Immature natural killer cell (primary cell): ENCODE measurements at regions not wholly inside any gene's neighbourhood (a gene's known extent, or its start where the extent isn't known, plus 50 kb on each side); places are given as distances from the start of the nearest gene placed in this dataset.

Experiments
- DNase-seq, 3 donors: peaks; one replicate each; pipeline ENCODE4 v3.0.0; 2022; ENCODE audit warnings: mixed read lengths in 1 of 3
- H3K27ac Mint-ChIP-seq, 6 donors: one replicate each; pipeline ENCODE4 v1.8.0; 2020; ENCODE audit warnings: mixed read lengths in 6 of 6, mild to moderate bottlenecking in 5 of 6, inconsistent platforms in 4 of 6, moderate library complexity in 3 of 6
- H3K27me3 Mint-ChIP-seq, 3 donors: one replicate each; pipeline ENCODE4 v1.8.0; 2020 to 2021; ENCODE audit warnings: low read depth in 3 of 3, mild to moderate bottlenecking in 3 of 3, mixed read lengths in 3 of 3, moderate library complexity in 3 of 3, inconsistent platforms in 1 of 3
- H3K36me3 Mint-ChIP-seq, 3 donors: one replicate each; pipeline ENCODE4 v1.8.0; 2020; ENCODE audit warnings: mixed read lengths in 3 of 3, inconsistent platforms in 2 of 3, mild to moderate bottlenecking in 2 of 3
- H3K4me1 Mint-ChIP-seq, 2 donors: one replicate each; pipeline ENCODE4 v1.8.0; 2020; ENCODE audit warnings: inconsistent platforms in 2 of 2, mild to moderate bottlenecking in 2 of 2, mixed read lengths in 2 of 2, moderate library complexity in 1 of 2
- H3K4me3 Mint-ChIP-seq, 5 donors: one replicate each; pipeline ENCODE4 v1.8.0; 2020; ENCODE audit warnings: mild to moderate bottlenecking in 5 of 5, mixed read lengths in 5 of 5, inconsistent platforms in 3 of 5, moderate library complexity in 3 of 5
- H3K9me3 Mint-ChIP-seq, 6 donors: one replicate each; pipeline ENCODE4 v1.8.0; 2020; ENCODE audit warnings: mild to moderate bottlenecking in 6 of 6, mixed read lengths in 6 of 6, inconsistent platforms in 4 of 6, moderate library complexity in 3 of 6

- no peak overlapping the region for H3K4me3 Mint-ChIP-seq
- H3K9me3 Mint-ChIP-seq, result peaks cover 0 to 11% (median 2%) of the 10 kb centered on the region in 6 donors
- no peak overlapping the region for H3K27ac Mint-ChIP-seq
- H3K36me3 Mint-ChIP-seq, result no peaks in the 10 kb centered on the region
- DNase-seq, result no peak
- H3K27me3 Mint-ChIP-seq, result peaks cover 11 to 18% (median 12%) of the 10 kb centered on the region in 3 donors
- H3K4me1 Mint-ChIP-seq, result peaks cover 0 to 6% of the 10 kb centered on the region in 2 donors
Observed at GRCh38 chr14:54221971-54222370, 174.8 kb upstream of the CDKN3 start.

- peaks cover 0 to 5% (median 2%) of the 10 kb centered on the region in 6 donors for H3K9me3 Mint-ChIP-seq
- H3K4me1 Mint-ChIP-seq, result peaks cover 0 to 6% of the 10 kb centered on the region in 2 donors
Observed at GRCh38 chr14:54223831-54224402, 172.9 kb upstream of the CDKN3 start.

GRCh38 chr14:54225457-54226060 is 171.2 kb upstream of the CDKN3 start:
- no peak overlapping the region for H3K4me3 Mint-ChIP-seq
- DNase-seq, result no peak
- H3K4me1 Mint-ChIP-seq, result no peaks in the 10 kb centered on the region
- H3K9me3 Mint-ChIP-seq, result peaks cover 0 to 4% (median under 1%) of the 10 kb centered on the region in 6 donors
- no peaks in the 10 kb centered on the region for H3K36me3 Mint-ChIP-seq
- peaks cover 4 to 13% (median 8%) of the 10 kb centered on the region in 3 donors for H3K27me3 Mint-ChIP-seq
- H3K27ac Mint-ChIP-seq, result no peak overlapping the region

More at GRCh38 chr14:54223831-54224402, 172.9 kb upstream of the CDKN3 start:
- no peak overlapping the region for H3K27ac Mint-ChIP-seq
- no peaks in the 10 kb centered on the region for H3K36me3 Mint-ChIP-seq
- DNase-seq, result no peak
- no peak overlapping the region for H3K4me3 Mint-ChIP-seq
- peaks cover 8 to 14% (median 12%) of the 10 kb centered on the region in 3 donors for H3K27me3 Mint-ChIP-seq

- H3K36me3 Mint-ChIP-seq, result no peaks in the 10 kb centered on the region
- no peak overlapping the region for H3K4me3 Mint-ChIP-seq
- peaks cover 0 to 4% (median under 1%) of the 10 kb centered on the region in 6 donors for H3K9me3 Mint-ChIP-seq
- no peaks in the 10 kb centered on the region for H3K4me1 Mint-ChIP-seq
- no peak overlapping the region for H3K27ac Mint-ChIP-seq
- peaks cover 4 to 9% (median 4%) of the 10 kb centered on the region in 3 donors for H3K27me3 Mint-ChIP-seq
- no peak for DNase-seq
Observed at GRCh38 chr14:54226103-54226502, 170.7 kb upstream of the CDKN3 start.

- Mint-ChIP-seq H3K27me3 (peaks cover 4 to 9% (median 4%) of the 10 kb centered on the region in 3 donors), H3K9me3 (peaks cover 0 to 4% (median 0%) of the 10 kb centered on the region in 6 donors), H3K36me3 (no peaks in the 10 kb centered on the region), H3K4me3 (no peak overlapping the region), H3K27ac (no peak overlapping the region), H3K4me1 (no peaks in the 10 kb centered on the region)
- no peak for DNase-seq
Observed at GRCh38 chr14:54226558-54226957, 170.2 kb upstream of the CDKN3 start.

- DNase-seq, result no peak
- Mint-ChIP-seq H3K4me1 (no peaks in the 10 kb centered on the region), H3K9me3 (peaks cover 0 to 4% (median under 1%) of the 10 kb centered on the region in 6 donors), H3K27me3 (peaks cover 4 to 7% (median 4%) of the 10 kb centered on the region in 3 donors), H3K4me3 (no peak overlapping the region), H3K27ac (no peak overlapping the region), H3K36me3 (no peaks in the 10 kb centered on the region)
Observed at GRCh38 chr14:54229136-54229535, 167.7 kb upstream of the CDKN3 start.

GRCh38 chr14:54230645-54231044 is 166.2 kb upstream of the CDKN3 start:
- Mint-ChIP-seq H3K27me3 (peaks cover 0 to 7% (median 4%) of the 10 kb centered on the region in 3 donors), H3K4me1 (no peaks in the 10 kb centered on the region), H3K4me3 (no peak overlapping the region), H3K9me3 (peaks cover 0 to 4% (median 0%) of the 10 kb centered on the region in 6 donors), H3K27ac (no peak overlapping the region), H3K36me3 (no peaks in the 10 kb centered on the region)
- DNase-seq, result no peak

GRCh38 chr14:54232735-54233134 is 164.1 kb upstream of the CDKN3 start:
- Mint-ChIP-seq H3K27ac (no peak overlapping the region), H3K36me3 (no peaks in the 10 kb centered on the region), H3K27me3 (peaks cover 0 to 6% (median 3%) of the 10 kb centered on the region in 3 donors), H3K9me3 (peaks cover 0 to 2% (median 0%) of the 10 kb centered on the region in 6 donors), H3K4me1 (no peaks in the 10 kb centered on the region), H3K4me3 (no peak overlapping the region)
- DNase-seq, result no peak

- Mint-ChIP-seq H3K9me3 (peaks cover 0 to 3% (median 0%) of the 10 kb centered on the region in 6 donors), H3K36me3 (no peaks in the 10 kb centered on the region), H3K4me3 (no peak overlapping the region), H3K4me1 (no peaks in the 10 kb centered on the region), H3K27me3 (no peaks in the 10 kb centered on the region), H3K27ac (no peak overlapping the region)
- no peak for DNase-seq
Observed at GRCh38 chr14:54241517-54241916, 155.3 kb upstream of the CDKN3 start.

GRCh38 chr14:54251356-54251755 is 145.5 kb upstream of the CDKN3 start:
- no peak overlapping the region for H3K27ac Mint-ChIP-seq

GRCh38 chr14:54252072-54252730 is 144.6 kb upstream of the CDKN3 start:
- no peaks in the 10 kb centered on the region for H3K36me3 Mint-ChIP-seq

More at GRCh38 chr14:54251356-54251755, 145.5 kb upstream of the CDKN3 start:
- Mint-ChIP-seq H3K4me3 (no peak overlapping the region), H3K36me3 (no peaks in the 10 kb centered on the region), H3K4me1 (no peaks in the 10 kb centered on the region), H3K9me3 (no peaks in the 10 kb centered on the region), H3K27me3 (peaks cover 0 to 11% (median 2%) of the 10 kb centered on the region in 3 donors)
- no peak for DNase-seq

GRCh38 chr14:54253195-54253947 is 143.4 kb upstream of the CDKN3 start:
- Mint-ChIP-seq H3K36me3 (no peaks in the 10 kb centered on the region), H3K27me3 (peaks cover 0 to 6% (median 2%) of the 10 kb centered on the region in 3 donors), H3K4me3 (no peak overlapping the region), H3K27ac (no peak overlapping the region), H3K4me1 (no peaks in the 10 kb centered on the region), H3K9me3 (no peaks in the 10 kb centered on the region)
- DNase-seq, result no peak

More at GRCh38 chr14:54252072-54252730, 144.6 kb upstream of the CDKN3 start:
- no peaks in the 10 kb centered on the region for H3K4me1 Mint-ChIP-seq
- no peak overlapping the region for H3K4me3 Mint-ChIP-seq
- no peak for DNase-seq
- H3K27ac Mint-ChIP-seq, result no peak overlapping the region
- no peaks in the 10 kb centered on the region for H3K9me3 Mint-ChIP-seq
- H3K27me3 Mint-ChIP-seq, result peaks cover 0 to 11% (median 2%) of the 10 kb centered on the region in 3 donors

- peaks cover 0 to 2% (median 0%) of the 10 kb centered on the region in 6 donors for H3K9me3 Mint-ChIP-seq
- no peak for DNase-seq
- peaks cover 0 to 5% (median 2%) of the 10 kb centered on the region in 3 donors for H3K27me3 Mint-ChIP-seq
- no peak overlapping the region for H3K27ac Mint-ChIP-seq
- no peaks in the 10 kb centered on the region for H3K4me1 Mint-ChIP-seq
- H3K4me3 Mint-ChIP-seq, result no peak overlapping the region
- H3K36me3 Mint-ChIP-seq, result no peaks in the 10 kb centered on the region
Observed at GRCh38 chr14:54256156-54256555, 140.7 kb upstream of the CDKN3 start.
